Right ventricle myocardium inferior (tissue), 1 donor: ENCODE measurements at regions not wholly inside any gene's neighbourhood (a gene's known extent, or its start where the extent isn't known, plus 50 kb on each side); places are given as distances from the start of the nearest gene placed in this dataset.

Experiments
- ATAC-seq: fragments of 200-7000 bp; cut with Tn5 transposase; one replicate; pipeline ENCODE4 v1.9.1; 2020; ENCODE audit warnings: mild to moderate bottlenecking, moderate library complexity
- DNase-seq: peaks from one replicate; pipeline ENCODE4 v3.0.0; 2021; ENCODE audit errors: missing footprints
- intact Hi-C: fragments of 100-400 bp; cut with DNase I; formaldehyde crosslinking; loops from one replicate; pipeline ENCODE4 v1.11.0; 2022
- donor health status: DM: no; HTN: yes; CAD: no; lungs with severe emphysema.

DNA sequence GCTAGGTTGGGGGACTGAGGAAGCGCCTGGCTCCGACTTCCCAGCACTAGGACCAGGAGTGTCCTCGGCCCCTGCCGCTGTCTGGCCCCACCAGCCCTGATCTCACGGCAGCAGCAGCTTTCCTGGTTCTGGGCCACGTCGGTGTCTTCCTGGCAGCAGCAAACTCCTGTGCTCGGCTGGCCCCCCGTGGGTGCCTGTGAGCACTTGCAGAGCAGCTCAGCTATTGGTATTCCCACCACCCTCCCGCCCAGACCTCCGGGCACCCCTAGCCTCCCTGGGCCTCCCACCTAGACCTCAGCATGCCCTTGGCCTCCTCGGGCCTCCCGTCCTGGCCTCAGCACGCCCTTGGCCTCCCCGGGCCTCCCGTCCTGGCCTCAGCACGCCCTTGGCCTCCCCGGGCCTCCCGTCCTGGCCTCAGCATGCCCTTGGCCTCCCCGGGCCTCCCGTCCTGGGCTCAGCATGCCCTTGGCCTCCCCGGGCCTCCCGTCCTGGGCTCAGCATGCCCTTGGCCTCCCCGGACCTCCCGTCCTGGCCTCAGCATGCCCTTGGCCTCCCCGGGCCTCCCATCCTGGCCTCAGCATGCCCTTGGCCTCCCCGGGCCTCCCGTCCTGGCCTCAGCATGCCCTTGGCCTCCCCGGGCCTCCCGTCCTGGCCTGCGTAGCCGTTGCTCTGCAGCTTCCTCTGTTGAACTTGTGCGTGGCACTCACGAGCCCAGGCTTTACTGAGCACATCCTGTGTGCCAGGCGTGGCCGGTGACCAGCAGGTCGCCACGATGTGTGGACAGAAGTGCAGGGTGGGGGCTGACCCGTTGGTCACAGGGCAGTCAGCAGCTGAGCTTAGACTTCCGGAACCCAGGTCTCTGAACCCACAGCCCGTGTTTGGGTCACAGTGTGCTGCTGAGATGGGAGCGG is 51.8 kb upstream of the ACSF3 start:
- peak; percentile 50 for DNase-seq
- ATAC-seq: no peak
- intact Hi-C loops: no loop called here

DNA sequence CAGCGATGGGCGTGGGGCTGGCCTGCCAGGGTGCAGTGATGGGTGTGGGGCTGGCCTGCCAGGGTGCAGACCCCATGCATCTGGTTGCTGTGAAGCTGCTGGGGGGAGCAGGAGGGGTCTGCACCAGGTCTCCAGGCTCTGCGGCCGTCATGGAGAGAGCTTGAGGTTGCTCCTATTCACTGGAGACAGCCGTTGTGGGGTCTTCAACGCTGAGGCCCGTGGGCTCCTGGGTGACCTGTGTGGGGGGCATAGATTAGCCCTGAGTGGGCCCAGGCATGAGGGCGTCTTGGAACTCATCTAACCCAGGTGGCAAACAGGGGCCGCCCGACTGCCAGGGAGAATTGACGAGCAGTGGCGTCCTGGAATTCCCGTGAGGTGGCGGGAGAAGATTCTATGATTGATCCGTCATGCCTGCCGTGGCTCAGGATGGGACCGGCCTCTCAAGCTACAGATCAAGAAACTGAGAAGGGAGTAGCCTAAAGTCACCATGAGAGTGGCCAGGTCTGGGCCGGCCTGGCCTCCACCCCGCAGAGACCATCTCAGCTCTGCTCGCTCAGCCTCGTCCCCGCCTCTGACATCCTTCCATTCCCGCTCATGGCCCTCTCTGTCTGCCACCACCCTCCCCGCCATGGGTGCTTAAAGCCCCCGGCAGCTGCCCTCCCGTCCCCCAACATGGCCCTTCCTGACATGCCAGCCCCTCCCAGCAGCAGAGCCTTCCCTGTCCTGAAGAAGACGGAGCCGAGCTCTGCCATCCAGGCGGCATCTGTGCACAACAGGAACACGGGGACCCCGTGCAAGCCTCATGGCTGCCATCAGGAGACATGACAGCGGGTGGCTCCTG is 50.7 kb upstream of the ACSF3 start:
- ATAC-seq (no peak), DNase-seq (peak; percentile 68)
- intact Hi-C loops: no loop called here

DNA sequence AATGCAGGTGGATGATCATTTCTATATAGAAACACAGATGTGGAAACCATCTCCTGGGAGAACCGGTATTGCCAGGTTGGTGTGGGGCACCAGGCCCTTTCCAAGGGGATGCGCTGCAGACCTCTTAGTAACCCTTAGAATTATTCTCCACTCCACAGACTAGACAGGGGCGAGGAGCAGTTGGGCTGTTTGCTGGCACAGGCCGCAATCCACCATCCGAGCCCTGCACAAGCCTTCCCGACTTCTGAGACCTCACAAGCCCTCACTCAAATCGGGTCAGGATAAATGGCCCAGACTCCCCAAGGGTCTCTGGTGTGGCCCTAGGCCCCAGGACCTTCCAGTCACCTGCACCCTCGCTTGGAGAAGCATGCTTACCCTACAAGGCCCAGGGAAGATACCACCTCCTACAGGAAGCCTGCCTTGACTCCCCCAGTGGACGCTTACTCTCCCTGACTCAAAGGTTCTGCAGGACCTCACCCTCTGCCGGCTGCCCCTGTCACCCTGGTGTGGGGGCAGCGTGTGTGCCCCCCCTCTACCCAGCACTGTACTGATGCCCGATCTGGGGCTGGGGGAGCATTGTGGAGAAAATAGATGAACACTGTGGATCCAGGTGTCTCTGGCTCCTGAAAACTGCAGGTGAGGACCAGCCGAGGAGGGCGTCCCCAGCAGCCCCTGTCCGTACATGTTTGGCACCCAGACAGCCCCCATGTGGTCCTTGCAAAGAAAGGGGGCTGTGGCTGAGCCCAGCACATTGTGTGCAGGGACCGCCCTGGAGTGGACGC is 49.8 kb upstream of the ACSF3 start:
- DNase-seq: peak; percentile 45
- no peak for ATAC-seq
- intact Hi-C loops: no loop called here
